HFF-Myc (cell line): ENCODE measurements at regions not wholly inside any gene's neighbourhood (a gene's known extent, or its start where the extent isn't known, plus 50 kb on each side); places are given as distances from the start of the nearest gene placed in this dataset.

ENCODE experiments used
- DNase-seq: peaks from one replicate; pipeline ENCODE4 v3.0.0-alpha.2; 2011; ENCODE audit warnings: low read depth; ENCODE audit errors: extremely low read depth
- H3K4me3 ChIP-seq: replicated peaks from 2 replicates; pipeline ENCODE4 v1.5.1; 2011; ENCODE audit warnings: low read depth, mild to moderate bottlenecking, control low read depth, low read length
- TF ChIP-seq, protein P1 (sequence below): IDR thresholded peaks from 2 replicates; pipeline ENCODE4 v1.5.1; 2012; ENCODE audit warnings: mild to moderate bottlenecking, low read depth, low read length, control low read depth; ENCODE audit errors: missing control alignments

DNA sequence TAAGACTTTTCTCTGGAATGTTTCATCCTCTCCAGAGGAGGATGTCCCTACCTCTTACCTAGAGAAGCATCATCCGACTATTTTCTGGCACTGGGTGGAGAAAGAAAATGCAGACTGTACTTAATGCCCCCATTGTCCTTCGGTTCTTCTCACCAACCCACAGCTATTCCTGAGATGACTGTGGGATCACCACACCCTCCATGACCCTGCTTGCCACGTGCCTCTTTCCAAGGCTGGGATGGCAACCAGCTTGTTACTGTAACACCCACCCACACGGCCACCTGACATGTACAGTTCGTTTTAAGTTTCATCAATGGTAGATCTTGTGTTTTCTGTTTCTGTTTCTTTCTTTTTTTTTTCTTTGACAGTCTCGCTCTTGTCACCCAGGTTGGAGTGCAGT, 365.2 kb downstream of the FBXO15 start:
- TF ChIP-seq, protein P1, sequence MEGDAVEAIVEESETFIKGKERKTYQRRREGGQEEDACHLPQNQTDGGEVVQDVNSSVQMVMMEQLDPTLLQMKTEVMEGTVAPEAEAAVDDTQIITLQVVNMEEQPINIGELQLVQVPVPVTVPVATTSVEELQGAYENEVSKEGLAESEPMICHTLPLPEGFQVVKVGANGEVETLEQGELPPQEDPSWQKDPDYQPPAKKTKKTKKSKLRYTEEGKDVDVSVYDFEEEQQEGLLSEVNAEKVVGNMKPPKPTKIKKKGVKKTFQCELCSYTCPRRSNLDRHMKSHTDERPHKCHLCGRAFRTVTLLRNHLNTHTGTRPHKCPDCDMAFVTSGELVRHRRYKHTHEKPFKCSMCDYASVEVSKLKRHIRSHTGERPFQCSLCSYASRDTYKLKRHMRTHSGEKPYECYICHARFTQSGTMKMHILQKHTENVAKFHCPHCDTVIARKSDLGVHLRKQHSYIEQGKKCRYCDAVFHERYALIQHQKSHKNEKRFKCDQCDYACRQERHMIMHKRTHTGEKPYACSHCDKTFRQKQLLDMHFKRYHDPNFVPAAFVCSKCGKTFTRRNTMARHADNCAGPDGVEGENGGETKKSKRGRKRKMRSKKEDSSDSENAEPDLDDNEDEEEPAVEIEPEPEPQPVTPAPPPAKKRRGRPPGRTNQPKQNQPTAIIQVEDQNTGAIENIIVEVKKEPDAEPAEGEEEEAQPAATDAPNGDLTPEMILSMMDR = no peak
- no peak for DNase-seq
- H3K4me3 ChIP-seq = no peak overlapping the region

DNA sequence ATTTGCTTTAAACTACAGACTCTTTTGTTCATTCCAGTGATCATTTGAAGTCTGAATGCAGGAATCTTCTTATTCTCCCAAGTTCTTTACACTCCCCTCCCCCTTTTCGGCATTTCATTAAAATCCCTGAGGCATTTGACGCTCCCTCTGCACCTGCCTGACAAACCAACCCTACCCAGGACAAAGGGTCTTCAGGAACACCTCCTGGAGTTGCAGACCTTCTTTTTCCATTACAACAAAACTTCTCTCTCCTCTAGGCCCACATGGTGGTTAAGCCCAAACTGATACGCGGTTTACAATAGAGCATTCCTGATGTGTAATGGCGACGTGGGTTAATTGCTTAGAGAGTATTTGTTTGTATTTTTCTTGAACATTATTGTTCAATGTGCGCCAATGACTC, 367.4 kb downstream of the FBXO15 start:
- no peak overlapping the region for H3K4me3 ChIP-seq
- DNase-seq = no peak
- TF ChIP-seq, protein P1 = no peak

DNA sequence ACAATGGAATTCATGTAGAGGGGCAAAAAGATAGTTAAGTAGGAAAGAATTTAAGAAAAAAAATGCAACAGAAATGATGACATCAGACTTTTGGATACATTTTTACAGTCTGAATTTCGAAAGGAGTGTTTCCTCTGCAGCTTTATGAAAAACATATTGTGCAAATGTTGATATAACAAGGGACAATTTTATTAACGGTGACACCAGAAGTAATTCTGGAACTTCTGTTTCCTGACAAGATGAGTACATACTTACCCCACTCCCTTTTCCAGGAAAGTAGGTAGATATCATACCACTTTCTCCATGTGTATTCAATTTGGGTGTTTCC, 369.6 kb downstream of the FBXO15 start:
- TF ChIP-seq, protein P1 = no peak
- H3K4me3 ChIP-seq = no peak overlapping the region
- DNase-seq = no peak

DNA sequence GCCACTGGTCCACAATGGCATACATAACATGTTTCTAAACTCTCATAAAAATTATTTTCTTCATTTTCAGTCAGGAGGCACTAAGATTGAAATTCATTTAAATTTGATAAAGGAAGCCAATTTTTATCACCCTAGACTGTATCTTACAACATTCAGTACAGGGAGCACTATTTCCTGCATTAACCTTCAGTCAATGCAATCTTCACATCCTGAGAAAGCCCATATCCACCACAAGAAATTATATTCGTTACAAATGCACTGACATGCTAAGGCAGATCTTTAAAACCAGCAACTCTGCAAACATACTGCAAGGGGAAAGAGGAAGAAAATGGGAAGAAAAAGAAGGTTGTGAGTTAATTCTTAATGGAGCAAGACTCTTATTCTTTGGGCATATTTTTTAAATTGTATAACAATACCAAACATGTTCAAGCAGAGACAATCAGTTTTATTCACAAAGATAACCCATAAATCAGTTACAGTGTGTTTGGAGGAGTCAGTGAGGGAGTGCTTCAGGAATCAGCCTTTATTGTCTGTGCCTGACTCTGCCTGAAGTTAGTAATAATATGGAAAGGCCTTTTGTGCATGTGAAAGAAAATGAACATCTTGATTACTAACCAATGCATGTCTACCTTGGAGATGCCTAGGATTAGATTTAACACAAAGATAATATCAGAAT, 370.1 kb downstream of the FBXO15 start:
- TF ChIP-seq, protein P1 = no peak
- no peak for DNase-seq
- H3K4me3 ChIP-seq = no peak overlapping the region

DNA sequence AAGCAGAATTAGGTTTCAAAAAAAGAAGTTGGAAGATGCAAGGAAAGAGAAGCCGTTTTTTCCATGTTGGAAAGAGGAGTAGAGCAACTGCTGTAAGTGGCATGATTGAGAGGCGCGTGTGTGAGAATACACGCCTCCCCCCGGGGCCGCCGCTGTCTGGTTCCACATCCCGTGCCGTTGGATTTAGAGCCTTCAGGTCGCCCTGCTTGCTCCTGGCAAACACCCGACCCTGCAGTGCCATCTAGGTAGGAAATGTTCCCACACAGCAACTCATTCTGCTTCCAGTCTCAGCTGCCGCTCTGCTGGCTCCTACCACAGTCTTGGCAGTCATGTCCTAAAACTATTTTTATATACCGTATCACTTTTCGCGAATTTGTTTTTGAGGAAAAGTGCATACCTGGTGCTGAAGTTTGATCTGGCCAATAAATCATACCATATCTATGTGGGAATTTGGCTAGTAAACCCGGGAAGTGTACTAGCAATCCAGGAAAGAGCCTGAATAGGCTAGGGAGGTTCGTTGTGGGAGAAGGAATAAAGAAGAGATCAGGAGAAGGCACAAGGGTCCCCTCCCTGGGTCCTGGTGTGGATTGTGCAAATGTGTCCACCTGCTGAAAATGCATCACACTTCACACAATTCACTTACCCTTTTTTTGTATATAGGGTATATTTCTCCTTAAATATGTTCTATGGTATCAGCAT, 372.7 kb downstream of the FBXO15 start:
- no peak for DNase-seq
- TF ChIP-seq, protein P1 = no peak
- no peak overlapping the region for H3K4me3 ChIP-seq

DNA sequence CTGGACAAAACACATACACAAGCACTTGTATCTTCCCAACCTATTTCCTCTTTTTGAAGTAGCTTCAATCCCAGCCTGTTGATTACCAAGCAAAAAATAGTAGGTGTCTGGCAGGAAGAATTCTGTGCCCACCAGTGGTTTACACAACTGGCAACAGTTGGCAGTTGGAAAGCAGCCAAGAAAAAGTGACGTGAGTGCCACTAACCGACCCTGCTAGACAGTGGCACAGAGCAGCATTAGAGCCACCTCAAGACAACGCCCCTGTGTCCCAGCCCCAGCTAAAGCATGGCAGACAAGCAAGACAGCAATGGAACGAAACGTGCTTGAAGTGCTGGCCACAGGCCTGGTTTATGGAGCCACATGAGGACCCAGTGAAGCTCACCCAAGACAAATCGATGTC, 379.6 kb downstream of the FBXO15 start:
- TF ChIP-seq, protein P1 = no peak
- no peak for DNase-seq
- H3K4me3 ChIP-seq = no peak overlapping the region

DNA sequence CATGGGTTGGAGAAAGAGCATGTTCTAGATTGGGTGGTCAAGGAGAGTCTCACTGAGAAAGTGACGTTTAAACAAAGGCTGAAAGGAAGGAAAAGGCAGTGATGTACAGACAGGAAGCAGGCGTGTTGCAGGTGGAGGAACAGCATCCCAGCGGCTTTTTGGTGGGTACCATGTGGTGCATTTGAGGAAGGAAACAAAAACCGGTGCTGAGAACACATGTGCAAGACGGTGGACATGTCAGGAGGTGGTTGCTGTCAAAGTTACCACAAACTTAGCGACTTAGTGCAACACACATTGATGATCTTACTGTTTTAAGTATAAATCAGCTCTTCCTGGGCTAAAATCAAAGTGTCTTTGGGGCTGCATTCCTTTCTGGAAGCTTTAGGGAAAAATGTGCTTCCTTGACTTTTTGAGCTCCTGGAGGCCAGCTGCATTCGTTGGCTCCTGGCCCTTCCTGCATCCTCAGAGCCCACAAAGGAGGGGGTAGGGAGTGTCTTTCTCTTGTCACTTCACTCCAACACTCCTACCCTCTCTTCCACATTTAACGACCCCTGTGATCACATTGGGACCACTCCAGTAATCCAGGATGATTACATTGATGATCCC, 380.6 kb downstream of the FBXO15 start:
- TF ChIP-seq, protein P1 = no peak
- no peak for DNase-seq
- H3K4me3 ChIP-seq = no peak overlapping the region
